Naive thymus-derived CD4-positive, alpha-beta T cell (primary cell): ENCODE measurements at regions not wholly inside any gene's neighbourhood (a gene's known extent, or its start where the extent isn't known, plus 50 kb on each side); places are given as distances from the start of the nearest gene placed in this dataset.

Experiments used
- ATAC-seq: fragments of 150-1000 bp; cut with Tn5 transposase; 2 replicates; pipeline ENCODE4 v1.10.0; 2021; ENCODE audit warnings: mild to moderate bottlenecking, moderate library complexity
- CTCF ChIA-PET: fragments of 350-600 bp; sonication (Branson Sonifier 250); formaldehyde crosslinking; loops from one replicate; lab custom pipeline; 2021; ENCODE audit warnings: antibody characterized with exemption; lab: Charles Lee
- POLR2A ChIA-PET: fragments of 350-600 bp; sonication (Branson Sonifier 250); formaldehyde crosslinking; loops from one replicate; lab custom pipeline; 2021; ENCODE audit warnings: antibody characterized with exemption, inconsistent platforms; lab: Charles Lee
- DNase-seq, 9 donors: peaks; one replicate each; pipeline versions ENCODE4 v3.0.0 to v3.0.0-alpha.2; 2020 to 2022; ENCODE audit warnings: mixed read lengths in 1 of 9
- H3K27ac ChIP-seq: one replicate; pipeline ENCODE4 v1.7.0; 2013; ENCODE audit warnings: mild to moderate bottlenecking, low read depth, low read length, moderate library complexity
- H3K27me3 ChIP-seq, 2 donors: one replicate each; pipeline ENCODE4 v1.7.0; 2013; ENCODE audit warnings: low read length in 2 of 2, mild to moderate bottlenecking in 2 of 2, moderate library complexity in 2 of 2; ENCODE audit not compliant: control insufficient read depth in 2 of 2, insufficient read depth in 2 of 2
- H3K36me3 ChIP-seq, 3 experiments: 1 replicate in 2 of 3; 2 replicates in 1 of 3; pipeline ENCODE4 v1.7.0; 2013; ENCODE audit warnings: low read length in 3 of 3, mild to moderate bottlenecking in 3 of 3, moderate library complexity in 1 of 3; ENCODE audit not compliant: insufficient read depth in 3 of 3, control insufficient read depth in 2 of 3
- H3K4me1 ChIP-seq, 2 donors: one replicate each; pipeline ENCODE4 v1.7.0; 2013; ENCODE audit warnings: low read length in 2 of 2, mild to moderate bottlenecking in 2 of 2, moderate library complexity in 1 of 2; ENCODE audit not compliant: control insufficient read depth in 2 of 2, insufficient read depth in 2 of 2
- H3K4me3 ChIP-seq: 2 replicates; pipeline ENCODE4 v1.7.0; 2013; ENCODE audit warnings: mild to moderate bottlenecking, low read length
- H3K9me3 ChIP-seq, 3 experiments: 1 replicate in 2 of 3; 2 replicates in 1 of 3; pipeline ENCODE4 v1.7.0; 2013; ENCODE audit warnings: low read length in 3 of 3; ENCODE audit not compliant: control insufficient read depth in 2 of 3
- H3K27ac Mint-ChIP-seq, 9 donors: one replicate each; pipeline ENCODE4 v1.8.0; 2020 to 2022; ENCODE audit warnings: mixed read lengths in 9 of 9, mild to moderate bottlenecking in 8 of 9, moderate library complexity in 5 of 9, inconsistent platforms in 2 of 9
- H3K27me3 Mint-ChIP-seq, 5 donors: one replicate each; pipeline ENCODE4 v1.8.0; 2021 to 2022; ENCODE audit warnings: mixed read lengths in 5 of 5, mild to moderate bottlenecking in 1 of 5
- H3K36me3 Mint-ChIP-seq, 5 donors: one replicate each; pipeline ENCODE4 v1.8.0; 2020 to 2022; ENCODE audit warnings: mixed read lengths in 5 of 5, mild to moderate bottlenecking in 3 of 5, inconsistent platforms in 1 of 5
- H3K4me1 Mint-ChIP-seq, 7 donors: one replicate each; pipeline ENCODE4 v1.8.0; 2020 to 2022; ENCODE audit warnings: mixed read lengths in 7 of 7, mild to moderate bottlenecking in 3 of 7, inconsistent platforms in 1 of 7
- H3K4me3 Mint-ChIP-seq, 10 donors: one replicate each; pipeline ENCODE4 v1.8.0; 2020 to 2022; ENCODE audit warnings: mild to moderate bottlenecking in 10 of 10, mixed read lengths in 10 of 10, moderate library complexity in 6 of 10, inconsistent platforms in 2 of 10
- H3K9me3 Mint-ChIP-seq, 11 donors: one replicate each; pipeline ENCODE4 v1.8.0; 2020 to 2022; ENCODE audit warnings: mixed read lengths in 11 of 11, mild to moderate bottlenecking in 4 of 11, inconsistent platforms in 1 of 11, moderate library complexity in 1 of 11
- intact Hi-C, 2 donors: fragments of 100-400 bp; cut with micrococcal nuclease; formaldehyde crosslinking; loops; one replicate each; pipeline ENCODE4 v1.15.1; 2023

DNA sequence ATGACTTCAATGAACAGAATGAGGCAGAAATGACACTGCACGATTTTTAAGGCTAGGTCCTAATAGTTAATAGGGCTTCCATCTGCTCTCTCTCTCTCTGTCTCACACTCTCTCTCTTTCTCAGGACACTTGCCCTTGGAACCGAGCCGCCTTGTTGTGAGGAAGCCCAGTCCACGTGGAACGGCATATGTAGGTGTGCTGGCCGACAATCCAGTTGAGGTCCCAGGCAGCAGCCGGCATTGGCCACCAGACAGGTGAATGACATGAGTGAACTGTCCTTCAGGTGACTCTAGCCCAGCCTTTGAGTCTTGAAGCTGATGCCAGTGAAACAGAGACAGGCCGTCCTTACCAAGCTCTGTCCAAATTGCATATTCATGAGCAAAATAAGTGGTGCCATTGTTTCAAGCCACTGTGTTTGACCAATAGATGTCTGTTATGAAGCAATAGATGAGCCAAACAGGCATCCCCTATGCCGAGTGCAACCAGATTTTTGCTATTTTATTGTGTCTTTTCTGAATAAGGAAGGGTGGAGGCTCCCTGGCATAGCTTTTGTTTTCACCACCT lies 217.5 kb upstream of the LHX5 start:
- H3K36me3 Mint-ChIP-seq = no peaks in the 10 kb centered on the region
- no peaks in the 10 kb centered on the region for H3K4me1 Mint-ChIP-seq
- H3K27ac Mint-ChIP-seq = no peak overlapping the region
- ChIA-PET POLR2A (no interaction called here), CTCF (no interaction called here)
- no peak overlapping the region for H3K4me3 Mint-ChIP-seq
- Histone ChIP-seq H3K4me1 (no peaks in the 10 kb centered on the region), H3K27ac (no peak overlapping the region), H3K27me3 (no peaks in the 10 kb centered on the region), H3K9me3 (no peaks in the 10 kb centered on the region), H3K36me3 (no peaks in the 10 kb centered on the region), H3K4me3 (no peak overlapping the region)
- H3K9me3 Mint-ChIP-seq = peaks cover 0 to 5% (median 0%) of the 10 kb centered on the region in 11 donors
- H3K27me3 Mint-ChIP-seq = peaks cover 0 to 36% (median 7%) of the 10 kb centered on the region in 5 donors
- intact Hi-C loops = no loop called here
- DNase-seq (no peak), ATAC-seq (no peak)

DNA sequence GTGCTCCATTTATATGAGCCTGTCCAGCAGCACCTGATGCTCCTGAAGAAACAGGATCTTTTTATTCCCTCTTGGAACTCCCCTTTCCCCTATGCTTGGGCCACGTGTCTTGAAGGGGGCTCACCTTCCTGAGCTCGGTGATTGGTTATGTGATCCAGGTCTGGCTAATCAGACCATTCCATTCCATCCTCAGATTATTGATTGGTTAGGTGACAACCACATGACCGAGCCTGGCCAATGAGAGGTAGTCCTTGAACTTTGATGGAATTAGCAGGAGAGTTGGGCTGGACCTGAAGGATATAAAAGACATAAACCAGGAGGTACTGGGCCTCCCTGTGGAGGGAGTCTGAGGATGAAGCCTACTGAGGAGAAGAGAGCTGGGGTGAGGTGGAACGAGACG lies 216.6 kb upstream of the LHX5 start:
- DNase-seq (no peak), ATAC-seq (no peak)
- Mint-ChIP-seq H3K36me3 (no peaks in the 10 kb centered on the region), H3K4me1 (no peaks in the 10 kb centered on the region), H3K27ac (no peak overlapping the region), H3K9me3 (peaks cover 0 to 5% (median 0%) of the 10 kb centered on the region in 11 donors), H3K4me3 (no peak overlapping the region), H3K27me3 (peaks cover 0 to 31% (median 6%) of the 10 kb centered on the region in 5 donors)
- Histone ChIP-seq H3K4me3 (no peak overlapping the region), H3K27ac (no peak overlapping the region), H3K9me3 (no peaks in the 10 kb centered on the region), H3K36me3 (no peaks in the 10 kb centered on the region), H3K4me1 (no peaks in the 10 kb centered on the region), H3K27me3 (no peaks in the 10 kb centered on the region)
- intact Hi-C loops = no loop called here
- POLR2A ChIA-PET = no interaction called here
- CTCF ChIA-PET = no interaction called here

DNA sequence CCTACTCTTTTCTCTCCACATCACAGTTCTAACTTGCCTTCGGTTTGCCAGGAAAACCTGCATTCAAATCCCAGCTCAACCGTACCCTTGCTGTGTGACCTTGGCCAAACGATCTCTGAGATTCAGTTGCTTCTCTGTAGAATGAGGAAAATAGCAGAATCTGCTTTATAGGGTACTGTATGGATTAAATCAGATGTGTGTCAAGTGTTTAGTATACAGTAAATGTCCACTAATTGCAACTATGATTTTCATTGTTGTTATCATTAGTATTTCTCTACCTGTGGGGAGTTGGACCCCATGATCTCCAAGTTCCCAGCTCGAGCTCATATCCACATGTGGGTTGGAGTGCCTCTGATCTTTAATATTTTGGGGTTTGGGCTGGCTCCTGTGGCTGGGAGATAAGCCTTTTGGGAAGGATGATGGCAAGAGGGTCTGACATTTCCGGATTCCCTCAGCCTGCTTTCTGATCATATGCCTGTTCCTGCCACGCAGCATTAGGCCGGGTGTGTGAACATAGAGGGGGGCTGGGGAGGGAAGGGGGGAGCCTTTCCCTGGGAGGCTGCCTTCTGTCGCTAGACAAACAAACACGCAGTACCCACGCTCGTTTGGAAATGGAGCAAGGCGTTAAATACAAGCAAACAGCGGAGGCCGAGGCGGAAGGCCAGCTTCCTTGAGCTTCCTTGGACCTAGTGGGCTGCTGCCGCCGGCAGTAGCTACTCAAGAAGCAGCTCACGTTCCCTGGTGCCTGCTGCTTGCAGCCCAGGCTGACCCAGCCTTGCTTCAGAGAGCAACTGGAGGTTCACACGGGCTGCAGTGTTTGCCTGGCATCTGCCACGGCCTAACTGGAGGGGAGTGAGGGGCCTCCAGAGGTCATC lies 213.5 kb upstream of the LHX5 start:
- H3K27ac Mint-ChIP-seq = no peak overlapping the region
- H3K4me3 ChIP-seq = no peak overlapping the region
- no peak overlapping the region for H3K27ac ChIP-seq
- no peaks in the 10 kb centered on the region for H3K36me3 Mint-ChIP-seq
- peaks cover 0 to 29% (median 3%) of the 10 kb centered on the region in 5 donors for H3K27me3 Mint-ChIP-seq
- peaks cover 0 to 8% (median 0%) of the 10 kb centered on the region in 11 donors for H3K9me3 Mint-ChIP-seq
- H3K9me3 ChIP-seq = no peaks in the 10 kb centered on the region
- POLR2A ChIA-PET = no interaction called here
- DNase-seq = no peak
- no peaks in the 10 kb centered on the region for H3K27me3 ChIP-seq
- H3K4me3 Mint-ChIP-seq = no peak overlapping the region
- H3K4me1 ChIP-seq = no peaks in the 10 kb centered on the region
- intact Hi-C loops = no loop called here
- H3K4me1 Mint-ChIP-seq = no peaks in the 10 kb centered on the region
- H3K36me3 ChIP-seq = no peaks in the 10 kb centered on the region
- no peak for ATAC-seq
- CTCF ChIA-PET = no interaction called here

DNA sequence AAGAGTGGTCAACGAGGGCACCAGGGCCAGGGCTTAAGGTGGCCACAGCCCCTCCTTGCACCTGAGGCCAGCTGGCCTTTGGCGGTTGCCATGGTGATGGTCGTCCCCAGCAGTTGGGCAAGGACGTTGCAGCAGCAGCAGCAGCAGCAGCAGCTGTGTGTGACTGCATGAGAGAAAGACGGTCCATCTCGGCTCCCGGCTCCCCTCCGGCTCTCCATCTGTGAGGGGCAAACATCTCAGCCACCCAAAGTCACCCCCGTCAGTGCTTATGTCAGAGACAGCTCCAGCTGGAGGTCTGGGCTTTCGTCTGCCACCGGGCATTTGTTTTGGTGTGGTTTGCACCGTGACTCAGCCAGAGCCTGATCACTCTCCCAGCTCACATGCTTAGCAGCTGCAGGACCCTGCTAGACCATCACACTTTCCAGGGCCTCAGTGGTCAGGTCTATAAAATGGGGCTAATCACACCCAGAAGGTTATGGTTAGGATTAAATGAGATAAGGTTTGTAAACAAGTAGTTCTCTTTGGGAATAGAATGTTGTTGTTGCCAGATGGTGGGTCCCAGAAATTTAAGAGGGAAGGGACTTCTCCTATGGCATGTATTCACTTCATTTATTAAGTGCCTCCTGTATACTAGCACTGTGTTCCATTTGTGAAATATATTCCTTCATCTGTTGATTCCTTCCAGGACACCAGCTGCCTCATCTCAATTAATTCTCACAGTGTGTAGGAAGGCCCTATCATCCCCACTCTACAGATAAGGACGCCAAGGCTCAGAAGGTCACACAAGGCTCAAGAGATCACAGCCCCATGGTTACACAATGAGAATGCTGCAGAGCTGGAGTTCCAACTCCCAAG lies 212.6 kb upstream of the LHX5 start:
- Histone ChIP-seq H3K27me3 (no peaks in the 10 kb centered on the region), H3K4me3 (no peak overlapping the region), H3K4me1 (no peaks in the 10 kb centered on the region), H3K36me3 (no peaks in the 10 kb centered on the region), H3K9me3 (no peaks in the 10 kb centered on the region), H3K27ac (no peak overlapping the region)
- no peak for DNase-seq
- Mint-ChIP-seq H3K36me3 (no peaks in the 10 kb centered on the region), H3K4me3 (no peak overlapping the region), H3K4me1 (no peaks in the 10 kb centered on the region), H3K27ac (no peak overlapping the region), H3K27me3 (peaks cover 0 to 29% (median 0%) of the 10 kb centered on the region in 5 donors), H3K9me3 (peaks cover 0 to 8% (median 0%) of the 10 kb centered on the region in 11 donors)
- intact Hi-C loops = no loop called here
- POLR2A ChIA-PET = no interaction called here
- CTCF ChIA-PET = no interaction called here
- no peak for ATAC-seq

DNA sequence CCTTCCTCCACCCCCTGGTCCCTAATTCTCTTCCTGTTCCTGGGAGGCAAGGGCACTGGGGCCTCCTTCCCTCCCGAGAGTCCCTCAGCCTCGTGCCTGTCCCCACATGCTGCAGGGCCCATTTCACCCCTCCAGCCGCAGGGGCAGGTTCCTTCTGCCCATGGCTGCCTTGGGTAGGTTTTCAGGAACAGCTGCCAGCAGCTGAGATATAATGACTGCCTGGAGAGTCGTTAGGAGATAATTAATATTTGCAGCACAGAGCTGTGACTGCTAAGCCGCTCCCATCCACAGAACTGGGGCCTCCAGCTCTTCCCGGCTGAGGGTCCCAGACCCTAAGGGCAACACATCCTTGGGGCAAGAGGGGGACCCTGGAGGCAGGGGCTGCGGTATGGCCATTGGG lies 211.9 kb upstream of the LHX5 start:
- peak overlapping the region in 1 of 9 donors; percentile 25 for H3K27ac Mint-ChIP-seq
- H3K4me3 ChIP-seq = no peak overlapping the region
- CTCF ChIA-PET = no interaction called here
- intact Hi-C loops = no loop called here
- POLR2A ChIA-PET = no interaction called here
- H3K27me3 ChIP-seq = no peaks in the 10 kb centered on the region
- no peaks in the 10 kb centered on the region for H3K4me1 Mint-ChIP-seq
- no peak for DNase-seq
- H3K27ac ChIP-seq = no peak overlapping the region
- H3K36me3 ChIP-seq = no peaks in the 10 kb centered on the region
- no peaks in the 10 kb centered on the region for H3K9me3 ChIP-seq
- ATAC-seq = no peak
- peaks cover 0 to 29% (median 0%) of the 10 kb centered on the region in 5 donors for H3K27me3 Mint-ChIP-seq
- H3K4me1 ChIP-seq = no peaks in the 10 kb centered on the region
- H3K9me3 Mint-ChIP-seq = peaks cover 0 to 8% (median 0%) of the 10 kb centered on the region in 11 donors
- H3K36me3 Mint-ChIP-seq = no peaks in the 10 kb centered on the region
- H3K4me3 Mint-ChIP-seq = no peak overlapping the region

DNA sequence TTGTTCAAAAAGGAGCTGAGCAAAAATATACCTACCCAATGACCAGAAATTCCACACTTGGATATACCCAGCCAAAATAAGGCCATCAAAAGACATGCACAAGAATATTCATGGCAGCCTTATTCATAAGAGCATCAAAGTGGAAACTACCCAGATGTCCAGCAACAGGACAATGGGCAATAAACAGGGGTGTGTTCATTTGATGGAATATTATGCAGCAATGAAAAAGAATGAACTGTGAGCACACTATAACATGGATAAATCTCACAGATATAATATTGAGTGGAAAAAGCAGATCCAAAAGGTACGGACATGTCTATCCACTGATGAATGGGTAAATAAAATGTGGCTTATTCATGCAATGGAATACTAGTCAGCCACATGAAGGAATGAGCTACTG lies 209.2 kb upstream of the LHX5 start:
- H3K4me3 ChIP-seq = no peak overlapping the region
- no peaks in the 10 kb centered on the region for H3K27me3 ChIP-seq
- Mint-ChIP-seq H3K4me3 (no peak overlapping the region), H3K27me3 (peaks cover 0 to 37% (median 15%) of the 10 kb centered on the region in 5 donors), H3K9me3 (peaks cover 0 to 8% (median 0%) of the 10 kb centered on the region in 11 donors), H3K4me1 (no peaks in the 10 kb centered on the region), H3K27ac (no peak overlapping the region), H3K36me3 (no peaks in the 10 kb centered on the region)
- CTCF ChIA-PET = no interaction called here
- H3K4me1 ChIP-seq = no peaks in the 10 kb centered on the region
- DNase-seq (no peak), ATAC-seq (no peak)
- POLR2A ChIA-PET = no interaction called here
- no peaks in the 10 kb centered on the region for H3K36me3 ChIP-seq
- intact Hi-C loops = no loop called here
- no peaks in the 10 kb centered on the region for H3K9me3 ChIP-seq
- H3K27ac ChIP-seq = no peak overlapping the region
